IMR-90 (cell line): ENCODE measurements at regions not wholly inside any gene's neighbourhood (a gene's known extent, or its start where the extent isn't known, plus 50 kb on each side); places are given as distances from the start of the nearest gene placed in this dataset.

Source experiments
- ATAC-seq: fragments of 200-7000 bp; cut with Tn5 transposase; 2 replicates; pipeline ENCODE4 v1.9.1; 2020; ENCODE audit warnings: low read depth, mild to moderate bottlenecking, moderate library complexity
- BruUV-seq: library from RNA; stranded (reverse); fragments of 400-500 nt; replicated peaks from 2 replicates; lab custom pipeline; 2021; lab: Mats Ljungman, UMichigan
- CTCF ChIA-PET: fragments of 300-600 bp; formaldehyde crosslinking; extraction: SDS; loops from one replicate; lab custom pipeline; 2021; ENCODE audit warnings: antibody characterized with exemption; lab: Yijun Ruan, JAX
- POLR2A ChIA-PET: fragments of 300-600 bp; sonication (Branson Sonifier 250); formaldehyde crosslinking; loops from one replicate; lab custom pipeline; 2022; ENCODE audit warnings: antibody characterized with exemption; ENCODE audit not compliant: unreplicated experiment; lab: Charles Lee
- DNase-seq: peaks from one replicate; pipeline ENCODE4 v3.0.0; 2013
- H2AFZ ChIP-seq: replicated peaks from 2 replicates; pipeline ENCODE3; 2013; ENCODE audit warnings: low read length, mild to moderate bottlenecking; ENCODE audit not compliant: poor library complexity
- H2AK5ac ChIP-seq: 2 replicates; pipeline ENCODE4 v1.6.1; 2013; ENCODE audit warnings: low read depth, low read length, inconsistent platforms
- H2AK9ac ChIP-seq: replicated peaks from 2 replicates; pipeline ENCODE3; 2013; ENCODE audit warnings: mild to moderate bottlenecking, low read depth, low read length, moderate library complexity; ENCODE audit not compliant: poor library complexity
- H2BK120ac ChIP-seq: 2 replicates; pipeline ENCODE4 v1.6.1; 2013; ENCODE audit warnings: low read depth, low read length, inconsistent platforms
- H2BK15ac ChIP-seq: 3 replicates; pipeline ENCODE4 v1.6.1; 2013; ENCODE audit warnings: low read depth, low read length, inconsistent platforms
- H2BK20ac ChIP-seq: 2 replicates; pipeline ENCODE4 v1.6.1; 2013; ENCODE audit warnings: low read depth, mild to moderate bottlenecking, inconsistent platforms, low read length, moderate library complexity
- H2BK5ac ChIP-seq: 2 replicates; pipeline ENCODE4 v1.6.1; 2013; ENCODE audit warnings: mild to moderate bottlenecking, low read depth, low read length, inconsistent platforms; ENCODE audit not compliant: poor library complexity, severe bottlenecking
- H3K14ac ChIP-seq: replicated peaks from 2 replicates; pipeline ENCODE4 v1.6.1; 2013; ENCODE audit warnings: low read depth, low read length, inconsistent platforms
- H3K18ac ChIP-seq: 2 replicates; pipeline ENCODE4 v1.6.1; 2013; ENCODE audit warnings: low read depth, low read length, control low read depth
- H3K23ac ChIP-seq: 2 replicates; pipeline ENCODE4 v1.6.1; 2013; ENCODE audit warnings: low read depth, low read length, inconsistent platforms
- H3K27ac ChIP-seq: 2 replicates; pipeline ENCODE4 v1.5.1; 2013; ENCODE audit warnings: mild to moderate bottlenecking, control low read depth, low read length; ENCODE audit not compliant: insufficient read depth
- H3K27me3 ChIP-seq: 2 replicates; pipeline ENCODE4 v1.6.1; 2013; ENCODE audit warnings: low read length; ENCODE audit not compliant: control insufficient read depth, insufficient read depth
- H3K36me3 ChIP-seq: 2 replicates; pipeline ENCODE4 v1.6.1; 2013; ENCODE audit warnings: low read length, mixed read lengths; ENCODE audit not compliant: control insufficient read depth, insufficient read depth
- H3K4ac ChIP-seq: 2 replicates; pipeline ENCODE4 v1.6.1; 2013; ENCODE audit warnings: low read depth, low read length, inconsistent platforms
- H3K4me1 ChIP-seq: 2 replicates; pipeline ENCODE4 v1.6.1; 2013; ENCODE audit warnings: low read length, mixed read lengths; ENCODE audit not compliant: control insufficient read depth, insufficient read depth
- H3K4me2 ChIP-seq: 2 replicates; pipeline ENCODE4 v1.6.1; 2013; ENCODE audit warnings: low read depth, mild to moderate bottlenecking, control low read depth, low read length, moderate library complexity
- H3K4me3 ChIP-seq: 2 replicates; pipeline ENCODE4 v1.5.1; 2013; ENCODE audit warnings: low read depth, mild to moderate bottlenecking, control low read depth, low read length, moderate library complexity; ENCODE audit not compliant: insufficient read depth
- H3K56ac ChIP-seq: 2 replicates; pipeline ENCODE4 v1.6.1; 2013; ENCODE audit warnings: low read length, inconsistent platforms; ENCODE audit not compliant: insufficient read depth; ENCODE audit errors: extremely low read depth
- H3K79me1 ChIP-seq, 2 experiments: 2 replicates each; pipeline ENCODE4 v1.6.1; 2013; ENCODE audit warnings: low read length in 2 of 2, inconsistent platforms in 1 of 2, low read depth in 1 of 2
- H3K9ac ChIP-seq: 2 replicates; pipeline ENCODE4 v1.6.1; 2013; ENCODE audit warnings: low read depth, low read length, control low read depth
- H3K9me1 ChIP-seq: 2 replicates; pipeline ENCODE4 v1.6.1; 2013; ENCODE audit warnings: low read length, inconsistent platforms; ENCODE audit not compliant: insufficient read depth
- H3K9me3 ChIP-seq: 2 replicates; pipeline ENCODE4 v1.6.1; 2013; ENCODE audit warnings: low read length; ENCODE audit not compliant: control insufficient read depth, insufficient read depth
- H4K20me1 ChIP-seq: 2 replicates; pipeline ENCODE4 v1.6.1; 2013; ENCODE audit warnings: low read length, inconsistent platforms; ENCODE audit not compliant: insufficient read depth
- H4K5ac ChIP-seq: 2 replicates; pipeline ENCODE4 v1.6.1; 2013; ENCODE audit warnings: mild to moderate bottlenecking, low read depth, low read length, control low read depth
- H4K8ac ChIP-seq, 2 experiments: 2 replicates each; pipeline ENCODE4 v1.6.1; 2013; ENCODE audit warnings: low read depth in 2 of 2, low read length in 2 of 2, control low read depth in 1 of 2, inconsistent platforms in 1 of 2
- H4K91ac ChIP-seq: 2 replicates; pipeline ENCODE4 v1.6.1; 2013; ENCODE audit warnings: low read depth, low read length, inconsistent platforms; ENCODE audit not compliant: insufficient read depth
- BHLHE40 ChIP-seq: fragments of 150-350 bp; IDR thresholded peaks from 2 replicates; pipeline ENCODE4 v1.6.1; 2016; ENCODE audit warnings: mild to moderate bottlenecking, low read depth, low read length
- CEBPB ChIP-seq: IDR thresholded peaks from 2 replicates; pipeline ENCODE4 v1.6.1; 2012; ENCODE audit warnings: low read depth, low read length, improper control_type of control experiment
- CHD1 ChIP-seq: IDR thresholded peaks from 2 replicates; pipeline ENCODE4 v1.6.1; 2012; ENCODE audit warnings: low read depth, low read length, improper control_type of control experiment
- CTCF ChIP-seq: conservative IDR thresholded peaks from 2 replicates; pipeline ENCODE4 v1.5.1; 2012; ENCODE audit warnings: mild to moderate bottlenecking, low read depth, low read length, improper control_type of control experiment
- MAFK ChIP-seq: IDR thresholded peaks from 2 replicates; pipeline ENCODE4 v1.6.1; 2012; ENCODE audit warnings: low read depth, low read length, improper control_type of control experiment
- MXI1 ChIP-seq: IDR thresholded peaks from 2 replicates; pipeline ENCODE4 v1.6.1; 2012; ENCODE audit warnings: low read depth, mild to moderate bottlenecking, low read length, moderate library complexity, borderline replicate concordance
- NFE2L2 ChIP-seq: fragments of 150-350 bp; IDR thresholded peaks from 2 replicates; pipeline ENCODE4 v1.6.1; 2016; ENCODE audit warnings: low read depth, mild to moderate bottlenecking, low read length
- RCOR1 ChIP-seq: IDR thresholded peaks from 2 replicates; pipeline ENCODE4 v1.6.1; 2012; ENCODE audit warnings: mild to moderate bottlenecking, low read length, improper control_type of control experiment; ENCODE audit not compliant: insufficient replicate concordance
- RFX5 ChIP-seq: IDR thresholded peaks from 2 replicates; pipeline ENCODE4 v1.8.0; 2012; ENCODE audit warnings: low read depth, mild to moderate bottlenecking, low read length, moderate library complexity
- SMC3 ChIP-seq: fragments of 150-350 bp; IDR thresholded peaks from 2 replicates; pipeline ENCODE4 v1.6.1; 2016; ENCODE audit warnings: low read depth, mild to moderate bottlenecking, antibody characterized with exemption, low read length, moderate library complexity
- USF2 ChIP-seq: fragments of 150-350 bp; IDR thresholded peaks from 2 replicates; pipeline ENCODE4 v1.6.1; 2017; ENCODE audit warnings: mild to moderate bottlenecking, antibody characterized with exemption, low read length, low read depth
- dilution Hi-C: fragments of 300-500 bp; cut with HindIII; formaldehyde crosslinking; loops from one replicate; pipeline ENCODE4 v1.14.3; 2018; ENCODE audit warnings: low sequenced_read_pairs; ENCODE audit not compliant: unreplicated experiment
- in situ Hi-C: fragments of 300-500 bp; cut with MboI; formaldehyde crosslinking; loops from 3 replicates; pipeline ENCODE4 v1.14.3; 2019; ENCODE audit warnings: low sequenced_read_pairs, inconsistent platforms, mixed read lengths
- intact Hi-C: fragments of 100-400 bp; cut with micrococcal nuclease; formaldehyde crosslinking; loops from 2 replicates; pipeline ENCODE4 v1.10.0; 2022

DNA sequence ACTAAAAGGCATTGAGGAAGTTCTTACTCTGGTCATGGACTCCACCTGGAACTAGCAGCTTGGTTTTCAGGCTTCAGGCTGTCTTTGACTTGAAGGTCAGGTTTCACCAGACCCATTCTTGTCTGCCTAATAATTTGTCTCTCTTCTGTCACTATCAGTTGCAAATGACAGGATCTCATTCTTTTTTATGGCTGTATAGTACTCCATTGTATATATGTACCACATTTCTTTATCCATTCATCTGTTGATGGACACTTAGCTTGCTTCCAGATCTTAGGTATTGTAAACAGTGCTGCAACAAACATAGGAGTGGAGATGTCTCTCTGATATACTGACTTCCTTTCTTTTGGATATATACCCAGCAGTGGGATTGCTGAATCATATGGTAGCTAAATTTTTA lies 73.1 kb upstream of the SYNCRIP start:
- no peaks in the 10 kb centered on the region for H3K79me1 ChIP-seq
- no peaks in the 10 kb centered on the region for H4K20me1 ChIP-seq
- H3K4ac ChIP-seq: no peak overlapping the region
- DNase-seq: no peak
- H3K27me3 ChIP-seq: no peaks in the 10 kb centered on the region
- H3K27ac ChIP-seq: no peak overlapping the region
- H4K5ac ChIP-seq: no peak overlapping the region
- no peak overlapping the region for H2BK120ac ChIP-seq
- no peak for ATAC-seq
- no peak overlapping the region for H2BK20ac ChIP-seq
- no peak overlapping the region for H3K18ac ChIP-seq
- H3K56ac ChIP-seq: no peak overlapping the region
- H3K36me3 ChIP-seq: no peaks in the 10 kb centered on the region
- intact Hi-C loops: no loop called here
- no peak overlapping the region for H2AK9ac ChIP-seq
- H3K9me3 ChIP-seq: no peaks in the 10 kb centered on the region; the same call in 1 of the 2 replicates
- H3K9me1 ChIP-seq: no peaks in the 10 kb centered on the region
- dilution Hi-C loops: no loop called here
- BruUV-seq: no TSS peak
- H2BK5ac ChIP-seq: no peak overlapping the region
- no peak overlapping the region for H4K8ac ChIP-seq
- no peak overlapping the region for H3K4me2 ChIP-seq
- H3K23ac ChIP-seq: no peak overlapping the region
- no peak overlapping the region for H3K9ac ChIP-seq
- H2BK15ac ChIP-seq: no peak overlapping the region
- ChIA-PET POLR2A (interaction anchor here (0.6 kb wide), 1 partner anchor 11 kb away, joined by 6 read pairs; no protein-coding TSS in a partner anchor), CTCF (no interaction called here)
- H3K4me3 ChIP-seq: no peak overlapping the region
- no peak overlapping the region for H2AK5ac ChIP-seq
- TF ChIP-seq SMC3 (no peak), NFE2L2 (no peak), CEBPB (no peak), MXI1 (no peak), CTCF (no peak), BHLHE40 (no peak), CHD1 (no peak), USF2 (no peak), RCOR1 (no peak), MAFK (no peak), RFX5 (no peak)
- no peak overlapping the region for H4K91ac ChIP-seq
- H3K4me1 ChIP-seq: no peaks in the 10 kb centered on the region
- H3K14ac ChIP-seq: no peak overlapping the region
- H2AFZ ChIP-seq: no peak overlapping the region
- in situ Hi-C loops: no loop called here
